ENCODE measurements at regions not wholly inside any gene's neighbourhood (a gene's known extent, or its start where the extent isn't known, plus 50 kb on each side); places are given as distances from the start of the nearest gene placed in this dataset.

- H3K4me3 ChIP-seq (ENCODE audit: control insufficient read depth, low read depth, low read length), result no peak overlapping the region
- TF ChIP-seq, protein P1, sequence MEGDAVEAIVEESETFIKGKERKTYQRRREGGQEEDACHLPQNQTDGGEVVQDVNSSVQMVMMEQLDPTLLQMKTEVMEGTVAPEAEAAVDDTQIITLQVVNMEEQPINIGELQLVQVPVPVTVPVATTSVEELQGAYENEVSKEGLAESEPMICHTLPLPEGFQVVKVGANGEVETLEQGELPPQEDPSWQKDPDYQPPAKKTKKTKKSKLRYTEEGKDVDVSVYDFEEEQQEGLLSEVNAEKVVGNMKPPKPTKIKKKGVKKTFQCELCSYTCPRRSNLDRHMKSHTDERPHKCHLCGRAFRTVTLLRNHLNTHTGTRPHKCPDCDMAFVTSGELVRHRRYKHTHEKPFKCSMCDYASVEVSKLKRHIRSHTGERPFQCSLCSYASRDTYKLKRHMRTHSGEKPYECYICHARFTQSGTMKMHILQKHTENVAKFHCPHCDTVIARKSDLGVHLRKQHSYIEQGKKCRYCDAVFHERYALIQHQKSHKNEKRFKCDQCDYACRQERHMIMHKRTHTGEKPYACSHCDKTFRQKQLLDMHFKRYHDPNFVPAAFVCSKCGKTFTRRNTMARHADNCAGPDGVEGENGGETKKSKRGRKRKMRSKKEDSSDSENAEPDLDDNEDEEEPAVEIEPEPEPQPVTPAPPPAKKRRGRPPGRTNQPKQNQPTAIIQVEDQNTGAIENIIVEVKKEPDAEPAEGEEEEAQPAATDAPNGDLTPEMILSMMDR (IDR thresholded peaks at IDR 0.05; ENCODE audit: control insufficient read depth, insufficient read depth, low read depth, low read length, missing control alignments), result peak; percentile 82
- peak; percentile 85 for DNase-seq (ENCODE audit: low read depth)
Observed at GRCh38 chr1:115545791-115546733, 95.7 kb upstream of the VANGL1 start.

DNA sequence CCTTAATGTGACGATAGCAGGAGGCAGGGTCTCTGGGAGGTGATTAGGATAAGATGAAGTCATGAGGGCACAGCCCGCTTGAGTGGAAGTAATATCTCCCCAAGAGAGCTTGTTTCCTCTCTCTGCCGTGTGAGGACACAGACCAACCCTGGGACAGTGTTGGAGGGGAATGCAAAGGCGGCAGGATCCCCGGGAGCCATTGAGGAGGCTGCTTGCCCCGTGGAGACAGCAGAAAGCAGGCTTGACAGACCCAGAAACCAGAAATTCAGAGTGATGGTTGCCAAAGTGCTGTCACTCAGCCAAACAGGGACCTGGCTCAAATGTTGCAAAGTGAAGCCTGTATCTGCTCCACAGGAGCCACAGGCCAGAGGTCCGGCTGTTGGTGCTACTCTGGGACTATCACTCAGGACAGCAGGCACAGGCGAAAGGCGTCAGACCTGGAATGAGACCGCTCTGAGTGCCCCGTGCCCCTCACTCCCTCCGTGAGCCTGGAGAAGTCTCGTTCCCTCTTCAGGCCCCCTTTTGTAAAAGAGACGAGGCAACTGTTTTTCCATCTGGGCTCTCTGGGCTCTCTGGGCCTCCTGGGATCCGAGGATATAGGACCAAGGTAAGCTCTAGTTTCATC lies 96.6 kb upstream of the VANGL1 start:
- H3K4me3 ChIP-seq (ENCODE audit: control insufficient read depth, low read depth, low read length), result no peak overlapping the region
- TF ChIP-seq, protein P1 (IDR thresholded peaks at IDR 0.05; ENCODE audit: control insufficient read depth, insufficient read depth, low read depth, low read length, missing control alignments), result no peak
- DNase-seq (ENCODE audit: low read depth), result no peak

- no peak overlapping the region for H3K4me3 ChIP-seq (ENCODE audit: control insufficient read depth, low read depth, low read length)
- peak; percentile 14 for DNase-seq (ENCODE audit: low read depth)
- TF ChIP-seq, protein P1 (IDR thresholded peaks at IDR 0.05; ENCODE audit: control insufficient read depth, insufficient read depth, low read depth, low read length, missing control alignments), result no peak
Observed at GRCh38 chr1:115544131-115544530, 97.6 kb upstream of the VANGL1 start.

DNA sequence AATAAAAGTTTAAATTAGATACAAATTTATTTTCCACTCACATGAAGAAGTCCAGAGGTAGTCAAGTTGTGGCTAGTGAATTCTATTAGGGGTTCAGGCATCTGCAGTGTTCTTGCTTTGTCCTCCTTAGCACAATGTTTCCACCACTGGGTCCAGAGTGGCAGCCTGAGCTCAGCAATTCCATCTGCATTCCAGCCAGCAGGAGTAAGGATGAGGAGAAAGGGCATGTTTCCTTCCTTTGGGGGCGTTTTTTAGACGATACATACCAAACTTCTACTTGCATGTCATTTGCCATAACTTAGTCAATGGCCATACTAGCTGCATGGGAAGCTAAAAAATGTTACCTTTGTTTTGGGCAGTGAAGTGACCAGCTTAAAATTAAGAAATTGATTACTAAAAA lies 98.5 kb upstream of the VANGL1 start:
- H3K4me3 ChIP-seq (ENCODE audit: control insufficient read depth, low read depth, low read length), result no peak overlapping the region
- DNase-seq (ENCODE audit: low read depth), result no peak
- TF ChIP-seq, protein P1 (IDR thresholded peaks at IDR 0.05; ENCODE audit: control insufficient read depth, insufficient read depth, low read depth, low read length, missing control alignments), result no peak

- no peak for DNase-seq (ENCODE audit: low read depth)
- no peak overlapping the region for H3K4me3 ChIP-seq (ENCODE audit: control insufficient read depth, low read depth, low read length)
- TF ChIP-seq, protein P1 (IDR thresholded peaks at IDR 0.05; ENCODE audit: control insufficient read depth, insufficient read depth, low read depth, low read length, missing control alignments), result no peak
Observed at GRCh38 chr1:115539736-115540135, 102.0 kb upstream of the VANGL1 start.

- no peak for DNase-seq (ENCODE audit: low read depth)
- TF ChIP-seq, protein P1 (IDR thresholded peaks at IDR 0.05; ENCODE audit: control insufficient read depth, insufficient read depth, low read depth, low read length, missing control alignments), result no peak
- H3K4me3 ChIP-seq (ENCODE audit: control insufficient read depth, low read depth, low read length), result no peak overlapping the region
Observed at GRCh38 chr1:115539061-115539460, 102.7 kb upstream of the VANGL1 start.

Data from AG09309 (cell line).